Gastrocnemius medialis (tissue), 4 donors: ENCODE measurements at regions not wholly inside any gene's neighbourhood (a gene's known extent, or its start where the extent isn't known, plus 50 kb on each side); places are given as distances from the start of the nearest gene placed in this dataset.

Experiments used
- POLR2A ChIP-seq, 2 donors: fragments of 450-650 bp; IDR thresholded peaks; one replicate each; pipeline ENCODE4 v1.6.1; 2017; ENCODE audit warnings: antibody characterized with exemption in 2 of 2, mild to moderate bottlenecking in 2 of 2, moderate library complexity in 2 of 2
- TF ChIP-seq, protein P1 (sequence below), 5 experiments: fragments of 450-650 bp in 3 of 5; fragments of 200-600 bp in 2 of 5; sonication (generic) in 2 of 5; IDR thresholded peaks in 4 of 5; conservative IDR thresholded peaks in 1 of 5; 1 replicate in 4 of 5; 2 replicates in 1 of 5; pipeline ENCODE4 v1.5.1; 2016 to 2019; ENCODE audit warnings: antibody characterized with exemption in 5 of 5, mild to moderate bottlenecking in 3 of 5, moderate library complexity in 3 of 5

DNA sequence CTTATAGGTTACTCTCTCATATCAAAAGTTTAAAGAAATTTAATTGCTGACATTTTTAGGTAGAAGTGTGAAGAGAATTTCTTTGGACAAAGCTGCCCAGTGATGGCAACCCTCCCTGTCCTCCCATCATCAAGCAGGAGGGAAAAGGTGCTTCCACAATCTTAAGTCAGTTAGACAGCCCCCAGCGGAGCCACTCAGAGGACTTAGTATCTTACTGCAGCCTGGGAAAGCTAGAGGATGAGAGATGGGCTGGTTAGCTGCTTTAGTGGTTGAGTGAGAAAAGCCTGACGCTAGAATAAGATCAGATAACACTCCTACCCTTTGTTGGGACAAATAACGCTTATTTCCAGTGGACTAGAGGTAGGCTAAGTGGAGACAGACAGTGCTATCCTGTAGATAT lies 227.1 kb downstream of the RFPL4B start:
- TF ChIP-seq, protein P1, sequence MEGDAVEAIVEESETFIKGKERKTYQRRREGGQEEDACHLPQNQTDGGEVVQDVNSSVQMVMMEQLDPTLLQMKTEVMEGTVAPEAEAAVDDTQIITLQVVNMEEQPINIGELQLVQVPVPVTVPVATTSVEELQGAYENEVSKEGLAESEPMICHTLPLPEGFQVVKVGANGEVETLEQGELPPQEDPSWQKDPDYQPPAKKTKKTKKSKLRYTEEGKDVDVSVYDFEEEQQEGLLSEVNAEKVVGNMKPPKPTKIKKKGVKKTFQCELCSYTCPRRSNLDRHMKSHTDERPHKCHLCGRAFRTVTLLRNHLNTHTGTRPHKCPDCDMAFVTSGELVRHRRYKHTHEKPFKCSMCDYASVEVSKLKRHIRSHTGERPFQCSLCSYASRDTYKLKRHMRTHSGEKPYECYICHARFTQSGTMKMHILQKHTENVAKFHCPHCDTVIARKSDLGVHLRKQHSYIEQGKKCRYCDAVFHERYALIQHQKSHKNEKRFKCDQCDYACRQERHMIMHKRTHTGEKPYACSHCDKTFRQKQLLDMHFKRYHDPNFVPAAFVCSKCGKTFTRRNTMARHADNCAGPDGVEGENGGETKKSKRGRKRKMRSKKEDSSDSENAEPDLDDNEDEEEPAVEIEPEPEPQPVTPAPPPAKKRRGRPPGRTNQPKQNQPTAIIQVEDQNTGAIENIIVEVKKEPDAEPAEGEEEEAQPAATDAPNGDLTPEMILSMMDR (IDR thresholded peaks at IDR 0.05 in 4 of 5, conservative IDR thresholded peaks at IDR 0.05 in 1 of 5) = no peak
- no peak for TF ChIP-seq POLR2A (IDR thresholded peaks at IDR 0.05)
